Smooth muscle cell (in vitro differentiated cells): ENCODE measurements at regions not wholly inside any gene's neighbourhood (a gene's known extent, or its start where the extent isn't known, plus 50 kb on each side); places are given as distances from the start of the nearest gene placed in this dataset.

Source experiments
- DNase-seq: peaks from one replicate; lab custom pipeline; 2025; ENCODE audit not compliant: unreplicated experiment; lab: John Stamatoyannopoulos, UW
- H2AFZ ChIP-seq: fragments of 200-600 bp; sonication (generic); 2 replicates; pipeline ENCODE4 v1.6.0; 2016; ENCODE audit warnings: antibody characterized with exemption, low read depth, mild to moderate bottlenecking
- H3F3A ChIP-seq: fragments of 200-600 bp; sonication (generic); 2 replicates; pipeline ENCODE4 v1.6.0; 2017; ENCODE audit warnings: antibody characterized with exemption, low read depth
- H3K27ac ChIP-seq: fragments of 200-600 bp; sonication (generic); 2 replicates; pipeline ENCODE4 v1.5.1; 2016; ENCODE audit warnings: low read depth, mild to moderate bottlenecking
- H3K27me3 ChIP-seq: fragments of 200-600 bp; sonication (generic); 2 replicates; pipeline ENCODE4 v1.6.1; 2016; ENCODE audit warnings: low read depth, mild to moderate bottlenecking
- H3K36me3 ChIP-seq: fragments of 200-600 bp; sonication (generic); 2 replicates; pipeline ENCODE4 v1.5.1; 2016; ENCODE audit warnings: low read depth
- H3K4me1 ChIP-seq: fragments of 200-600 bp; sonication (generic); 2 replicates; pipeline ENCODE4 v1.5.1; 2016; ENCODE audit warnings: low read depth
- H3K4me2 ChIP-seq: fragments of 200-600 bp; sonication (generic); 2 replicates; pipeline ENCODE4 v1.6.0; 2016; ENCODE audit warnings: mild to moderate bottlenecking
- H3K4me3 ChIP-seq: fragments of 200-600 bp; sonication (generic); 2 replicates; pipeline ENCODE4 v1.5.1; 2016; ENCODE audit warnings: mild to moderate bottlenecking
- H3K79me2 ChIP-seq: fragments of 200-600 bp; sonication (generic); 2 replicates; pipeline ENCODE4 v1.6.0; 2016; ENCODE audit warnings: low read depth, mild to moderate bottlenecking
- H3K9ac ChIP-seq: fragments of 200-600 bp; sonication (generic); 2 replicates; pipeline ENCODE4 v1.6.0; 2016; ENCODE audit warnings: low read depth
- H3K9me3 ChIP-seq: fragments of 200-600 bp; sonication (generic); replicated peaks from 2 replicates; pipeline ENCODE4 v1.5.1; 2016; ENCODE audit warnings: low read depth
- H4K20me1 ChIP-seq: fragments of 200-600 bp; sonication (generic); 2 replicates; pipeline ENCODE4 v1.6.0; 2016; ENCODE audit warnings: low read depth
- WGBS: methylation state at CpG from one replicate; pipeline ENCODE4 v1.1.7; 2016; ENCODE audit warnings: low lambda C conversion rate; 5-methylcytosine and 5-hydroxymethylcytosine counted together
- TF ChIP-seq, protein P1 (sequence below): fragments of 200-600 bp; sonication (generic); IDR thresholded peaks from 2 replicates; pipeline ENCODE4 v1.5.1; 2017; ENCODE audit warnings: borderline replicate concordance, mild to moderate bottlenecking, antibody characterized with exemption; ENCODE audit not compliant: insufficient read depth, poor library complexity, severe bottlenecking

- H3K9ac ChIP-seq = no peak overlapping the region
- no peaks in the 10 kb centered on the region for H3F3A ChIP-seq
- TF ChIP-seq, protein P1, sequence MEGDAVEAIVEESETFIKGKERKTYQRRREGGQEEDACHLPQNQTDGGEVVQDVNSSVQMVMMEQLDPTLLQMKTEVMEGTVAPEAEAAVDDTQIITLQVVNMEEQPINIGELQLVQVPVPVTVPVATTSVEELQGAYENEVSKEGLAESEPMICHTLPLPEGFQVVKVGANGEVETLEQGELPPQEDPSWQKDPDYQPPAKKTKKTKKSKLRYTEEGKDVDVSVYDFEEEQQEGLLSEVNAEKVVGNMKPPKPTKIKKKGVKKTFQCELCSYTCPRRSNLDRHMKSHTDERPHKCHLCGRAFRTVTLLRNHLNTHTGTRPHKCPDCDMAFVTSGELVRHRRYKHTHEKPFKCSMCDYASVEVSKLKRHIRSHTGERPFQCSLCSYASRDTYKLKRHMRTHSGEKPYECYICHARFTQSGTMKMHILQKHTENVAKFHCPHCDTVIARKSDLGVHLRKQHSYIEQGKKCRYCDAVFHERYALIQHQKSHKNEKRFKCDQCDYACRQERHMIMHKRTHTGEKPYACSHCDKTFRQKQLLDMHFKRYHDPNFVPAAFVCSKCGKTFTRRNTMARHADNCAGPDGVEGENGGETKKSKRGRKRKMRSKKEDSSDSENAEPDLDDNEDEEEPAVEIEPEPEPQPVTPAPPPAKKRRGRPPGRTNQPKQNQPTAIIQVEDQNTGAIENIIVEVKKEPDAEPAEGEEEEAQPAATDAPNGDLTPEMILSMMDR = no peak
- no peaks in the 10 kb centered on the region for H3K9me3 ChIP-seq
- no peaks in the 10 kb centered on the region for H3K4me1 ChIP-seq
- H3K4me3 ChIP-seq = no peak overlapping the region
- DNase-seq = no peak
- WGBS = 73% methylated on average over 1 of the region's 1 CpG
- H3K36me3 ChIP-seq = no peaks in the 10 kb centered on the region
- H3K4me2 ChIP-seq = no peak overlapping the region
- no peaks in the 10 kb centered on the region for H3K27me3 ChIP-seq
- no peak overlapping the region for H2AFZ ChIP-seq
- no peaks in the 10 kb centered on the region for H3K79me2 ChIP-seq
- no peak overlapping the region for H3K27ac ChIP-seq
- no peaks in the 10 kb centered on the region for H4K20me1 ChIP-seq
Observed at GRCh38 chr2:183455056-183455455, 330.8 kb downstream of the NUP35 start.

DNA sequence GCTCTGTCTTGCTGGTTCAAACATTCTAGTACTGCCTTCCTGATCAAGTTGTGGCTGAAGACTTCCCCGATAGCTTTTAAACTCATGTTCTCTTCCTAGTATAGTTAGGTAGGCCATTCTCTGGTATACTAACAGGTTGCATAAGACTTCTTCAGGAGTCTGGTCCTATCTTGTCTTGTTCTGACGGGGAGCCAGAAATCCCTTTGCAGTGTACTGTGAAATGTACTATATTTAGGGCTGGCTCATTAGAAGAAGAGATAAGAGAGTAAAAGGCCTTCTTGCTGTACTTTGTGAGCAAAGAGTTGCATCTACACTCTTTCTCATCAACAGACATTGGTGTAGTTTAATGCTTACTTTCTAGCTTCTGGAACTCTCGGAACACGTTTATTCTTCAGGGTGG, 331.9 kb downstream of the NUP35 start:
- no peaks in the 10 kb centered on the region for H3K79me2 ChIP-seq
- no peaks in the 10 kb centered on the region for H3K27me3 ChIP-seq
- no peaks in the 10 kb centered on the region for H3K4me1 ChIP-seq
- H3K9me3 ChIP-seq = no peaks in the 10 kb centered on the region
- WGBS = 75% methylated on average over 4 of the region's 4 CpGs
- no peak overlapping the region for H3K27ac ChIP-seq
- DNase-seq = no peak
- no peak overlapping the region for H3K4me2 ChIP-seq
- no peak overlapping the region for H2AFZ ChIP-seq
- no peak overlapping the region for H3K4me3 ChIP-seq
- no peak overlapping the region for H3K9ac ChIP-seq
- TF ChIP-seq, protein P1 = no peak
- H4K20me1 ChIP-seq = no peaks in the 10 kb centered on the region
- no peaks in the 10 kb centered on the region for H3F3A ChIP-seq
- H3K36me3 ChIP-seq = no peaks in the 10 kb centered on the region

- H3K9ac ChIP-seq = no peak overlapping the region
- no peak for DNase-seq
- H3K4me3 ChIP-seq = no peak overlapping the region
- no peaks in the 10 kb centered on the region for H3F3A ChIP-seq
- no peak overlapping the region for H2AFZ ChIP-seq
- no peaks in the 10 kb centered on the region for H4K20me1 ChIP-seq
- no peaks in the 10 kb centered on the region for H3K9me3 ChIP-seq
- no peaks in the 10 kb centered on the region for H3K79me2 ChIP-seq
- H3K27me3 ChIP-seq = no peaks in the 10 kb centered on the region
- H3K4me1 ChIP-seq = no peaks in the 10 kb centered on the region
- no peak overlapping the region for H3K4me2 ChIP-seq
- H3K27ac ChIP-seq = no peak overlapping the region
- WGBS = 80% methylated on average over 3 of the region's 3 CpGs
- no peaks in the 10 kb centered on the region for H3K36me3 ChIP-seq
- TF ChIP-seq, protein P1 = no peak
Observed at GRCh38 chr2:183458460-183458859, 334.2 kb downstream of the NUP35 start.

DNA sequence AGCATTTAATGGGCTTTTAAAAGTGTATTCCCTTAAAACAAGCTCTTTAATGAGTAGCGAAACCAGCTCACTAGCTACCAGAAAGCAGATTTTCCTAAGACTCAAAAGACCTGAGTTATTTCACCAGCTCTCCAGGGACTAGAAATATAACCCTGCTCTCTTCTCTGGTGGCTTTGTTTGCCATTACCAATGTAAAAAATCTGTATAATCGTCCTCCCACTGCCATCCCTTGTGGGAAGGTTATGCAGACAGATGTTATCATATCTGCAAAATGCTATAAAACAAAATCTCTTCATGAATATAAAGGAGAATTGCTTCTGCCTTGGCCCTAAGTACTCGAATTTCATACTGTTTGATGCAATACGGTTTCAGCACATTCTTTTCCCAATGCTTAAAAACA, 335.2 kb downstream of the NUP35 start:
- H3K79me2 ChIP-seq = no peaks in the 10 kb centered on the region
- H3K27ac ChIP-seq = no peak overlapping the region
- no peaks in the 10 kb centered on the region for H3K9me3 ChIP-seq
- H2AFZ ChIP-seq = no peak overlapping the region
- TF ChIP-seq, protein P1 = no peak
- DNase-seq = no peak
- no peaks in the 10 kb centered on the region for H3K27me3 ChIP-seq
- H3K4me1 ChIP-seq = no peaks in the 10 kb centered on the region
- WGBS = 59% methylated on average over 4 of the region's 4 CpGs
- no peaks in the 10 kb centered on the region for H3K36me3 ChIP-seq
- no peak overlapping the region for H3K4me2 ChIP-seq
- H3K9ac ChIP-seq = no peak overlapping the region
- no peak overlapping the region for H3K4me3 ChIP-seq
- H4K20me1 ChIP-seq = no peaks in the 10 kb centered on the region
- no peaks in the 10 kb centered on the region for H3F3A ChIP-seq
